ENCODE measurements at regions not wholly inside any gene's neighbourhood (a gene's known extent, or its start where the extent isn't known, plus 50 kb on each side); places are given as distances from the start of the nearest gene placed in this dataset.
"Not testable (repeated sequence)": the region's sequence is repeated elsewhere in the genome, so short reads cannot be mapped to it uniquely, and the experiment has no call there.

DNA sequence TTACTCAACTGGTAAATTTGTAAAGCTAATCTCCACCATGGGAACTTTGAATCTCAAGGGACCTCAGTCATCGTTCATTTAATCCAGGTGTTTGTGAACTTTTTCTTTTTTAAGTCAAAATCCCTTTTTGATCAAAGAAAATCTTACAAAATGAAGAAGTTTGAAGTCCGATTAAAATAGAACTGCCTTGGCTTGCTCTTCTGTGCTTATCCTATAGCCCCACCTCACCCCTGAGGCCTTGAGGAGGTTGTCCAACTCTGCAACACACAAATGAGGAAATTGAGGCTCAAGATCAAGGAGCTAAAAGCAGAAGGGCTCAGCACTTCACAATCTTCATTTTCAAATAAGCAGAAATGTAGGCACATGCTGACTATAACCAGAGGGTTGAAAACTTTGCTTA, 240.3 kb upstream of the SFRP2 start:
- Mint-ChIP-seq H3K27me3 (peaks cover 29% of the 10 kb centered on the region), H3K27ac (no peak overlapping the region), H3K36me3 (ENCODE audit: low read depth) (no peaks in the 10 kb centered on the region), H3K4me3 (no peak overlapping the region), H3K9me3 (peaks cover 3% of the 10 kb centered on the region), H3K4me1 (ENCODE audit: low read depth) (no peaks in the 10 kb centered on the region)

GRCh38 chr4:154025110-154025509, 236.2 kb upstream of the SFRP2 start:
- H3K4me3 Mint-ChIP-seq = no peak overlapping the region
- no peak overlapping the region for H3K27ac Mint-ChIP-seq
- no peaks in the 10 kb centered on the region for H3K4me1 Mint-ChIP-seq (ENCODE audit: low read depth)
- H3K9me3 Mint-ChIP-seq = no peaks in the 10 kb centered on the region
- no peaks in the 10 kb centered on the region for H3K36me3 Mint-ChIP-seq (ENCODE audit: low read depth)
- peaks cover 37% of the 10 kb centered on the region for H3K27me3 Mint-ChIP-seq

DNA sequence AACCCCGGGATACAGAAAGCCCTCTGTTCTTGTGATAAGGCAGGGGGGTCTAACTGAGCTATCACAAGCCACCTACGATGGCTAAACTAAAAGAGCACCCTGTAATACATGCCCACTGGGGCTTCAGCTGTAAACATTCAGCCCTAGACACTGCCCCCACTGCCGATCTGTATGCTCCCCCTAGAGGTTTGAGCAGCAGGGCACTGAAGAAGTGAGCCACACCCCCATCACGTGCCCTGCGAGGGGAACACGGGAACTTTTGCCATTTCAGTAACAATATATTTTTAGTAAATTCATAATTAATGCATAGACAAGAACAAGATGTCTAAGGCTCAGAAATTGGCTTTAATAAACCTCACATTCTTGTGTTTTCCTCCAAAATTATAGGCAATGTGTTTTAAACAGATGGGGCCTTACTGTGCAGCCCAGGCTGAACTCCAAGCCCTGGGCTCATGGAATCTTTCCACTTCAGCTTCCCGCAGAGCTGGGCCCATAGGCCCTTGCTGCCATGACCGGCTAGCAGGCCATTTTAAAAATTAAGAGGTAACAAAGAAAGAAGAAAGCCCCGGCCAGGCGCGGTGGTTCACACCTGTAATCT, 235.3 kb upstream of the SFRP2 start:
- Mint-ChIP-seq H3K27ac (no peak overlapping the region), H3K27me3 (peaks cover 37% of the 10 kb centered on the region), H3K4me1 (ENCODE audit: low read depth) (no peaks in the 10 kb centered on the region), H3K9me3 (no peaks in the 10 kb centered on the region), H3K4me3 (no peak overlapping the region), H3K36me3 (ENCODE audit: low read depth) (no peaks in the 10 kb centered on the region)

- H3K4me3 Mint-ChIP-seq; H3K9me3 Mint-ChIP-seq; H3K4me1 Mint-ChIP-seq (ENCODE audit: low read depth); H3K36me3 Mint-ChIP-seq (ENCODE audit: low read depth); H3K27ac Mint-ChIP-seq: not testable (repeated sequence)
- peaks cover 37% of the 10 kb centered on the region for H3K27me3 Mint-ChIP-seq
These were observed 234.8 kb upstream of the SFRP2 start for GRCh38 chr4:154023671-154024070.

- no peak overlapping the region for H3K27ac Mint-ChIP-seq
- no peak overlapping the region for H3K4me3 Mint-ChIP-seq
- H3K36me3 Mint-ChIP-seq (ENCODE audit: low read depth) = no peaks in the 10 kb centered on the region
- H3K4me1 Mint-ChIP-seq (ENCODE audit: low read depth) = no peaks in the 10 kb centered on the region
- no peaks in the 10 kb centered on the region for H3K9me3 Mint-ChIP-seq
- H3K27me3 Mint-ChIP-seq = peaks cover 28% of the 10 kb centered on the region
These were observed 230.9 kb upstream of the SFRP2 start for GRCh38 chr4:154019811-154020210.

GRCh38 chr4:154018659-154019058, 229.8 kb upstream of the SFRP2 start:
- Mint-ChIP-seq H3K36me3 (ENCODE audit: low read depth) (no peaks in the 10 kb centered on the region), H3K4me3 (no peak overlapping the region), H3K4me1 (ENCODE audit: low read depth) (no peaks in the 10 kb centered on the region), H3K27ac (no peak overlapping the region), H3K27me3 (peaks cover 28% of the 10 kb centered on the region), H3K9me3 (no peaks in the 10 kb centered on the region)

- Mint-ChIP-seq H3K27ac (no peak overlapping the region), H3K4me3 (no peak overlapping the region), H3K36me3 (ENCODE audit: low read depth) (no peaks in the 10 kb centered on the region), H3K9me3 (no peaks in the 10 kb centered on the region), H3K27me3 (peaks cover 13% of the 10 kb centered on the region), H3K4me1 (ENCODE audit: low read depth) (no peaks in the 10 kb centered on the region)
These were observed 226.7 kb upstream of the SFRP2 start for GRCh38 chr4:154015578-154015977.

DNA sequence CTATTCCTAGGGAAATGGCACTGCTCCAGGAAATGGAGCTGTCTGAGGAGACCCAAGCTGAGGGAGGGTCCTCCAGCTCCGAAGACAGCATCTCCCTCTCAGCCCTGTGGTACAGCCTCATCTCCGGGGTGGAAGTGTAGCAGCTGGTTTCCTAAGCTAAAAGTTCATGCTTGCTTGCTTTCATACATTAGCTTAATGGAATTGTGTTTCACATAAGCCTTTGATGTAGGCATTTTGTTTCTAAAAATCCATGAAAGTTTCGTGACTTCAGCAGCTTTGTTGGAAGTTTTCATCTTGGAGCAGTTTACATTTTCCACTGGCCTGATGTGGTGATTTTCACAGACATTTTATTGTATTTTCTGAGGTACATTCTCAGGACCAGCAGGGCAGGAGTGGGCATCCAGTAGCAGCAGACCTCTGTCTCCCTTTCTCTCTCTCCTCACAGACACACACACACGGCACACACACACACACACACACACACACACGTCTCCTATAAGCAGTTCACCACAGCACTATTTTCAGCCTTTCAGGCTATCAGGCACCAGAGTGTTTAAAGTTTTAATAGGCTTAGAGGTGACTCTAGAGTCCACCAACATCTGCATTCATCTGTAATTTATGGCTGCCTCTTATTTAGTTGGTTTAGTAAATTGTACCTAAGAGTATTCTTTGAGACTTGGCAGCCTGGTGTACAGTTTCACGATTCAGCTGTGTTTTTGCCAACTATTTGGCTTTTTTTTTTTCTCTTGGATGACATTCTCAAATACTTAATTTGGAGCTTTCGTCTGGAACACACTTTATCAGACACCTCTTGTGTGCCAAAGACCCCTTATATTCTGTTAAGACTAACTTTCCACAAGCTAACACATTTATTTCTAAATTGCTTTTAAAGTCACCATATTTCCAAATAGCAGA, 225.8 kb upstream of the SFRP2 start:
- Mint-ChIP-seq H3K4me3 (no peak overlapping the region), H3K36me3 (ENCODE audit: low read depth) (no peaks in the 10 kb centered on the region), H3K9me3 (no peaks in the 10 kb centered on the region), H3K27me3 (peaks cover 13% of the 10 kb centered on the region), H3K27ac (no peak overlapping the region), H3K4me1 (ENCODE audit: low read depth) (no peaks in the 10 kb centered on the region)

DNA sequence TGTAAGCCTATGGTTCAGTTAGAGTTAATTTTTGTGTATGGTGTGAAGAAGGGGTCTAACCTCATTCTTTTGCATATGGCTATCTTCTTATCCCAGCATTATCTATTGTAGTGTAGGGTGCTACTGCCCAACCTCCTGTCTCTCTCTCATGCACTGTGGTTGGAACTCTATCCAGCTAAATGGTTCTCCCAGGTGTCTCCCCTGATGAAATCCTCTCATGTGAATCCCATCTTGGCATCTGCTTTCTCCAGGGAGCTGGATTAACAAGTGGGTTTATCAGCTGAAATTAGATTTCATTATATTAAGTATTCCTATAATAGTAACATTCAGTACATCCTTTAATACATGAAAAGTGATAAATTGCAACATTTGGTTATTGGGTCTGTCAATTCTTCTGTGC, 224.7 kb upstream of the SFRP2 start:
- Mint-ChIP-seq H3K4me3 (no peak overlapping the region), H3K27ac (no peak overlapping the region), H3K4me1 (ENCODE audit: low read depth) (no peaks in the 10 kb centered on the region), H3K36me3 (ENCODE audit: low read depth) (no peaks in the 10 kb centered on the region), H3K27me3 (peaks cover 13% of the 10 kb centered on the region), H3K9me3 (no peaks in the 10 kb centered on the region)

GRCh38 chr4:154010371-154010770, 221.5 kb upstream of the SFRP2 start:
- Mint-ChIP-seq H3K4me1 (ENCODE audit: low read depth) (no peaks in the 10 kb centered on the region), H3K27ac (no peak overlapping the region), H3K27me3 (no peaks in the 10 kb centered on the region), H3K4me3 (no peak overlapping the region), H3K36me3 (ENCODE audit: low read depth) (no peaks in the 10 kb centered on the region), H3K9me3 (no peaks in the 10 kb centered on the region)

GRCh38 chr4:154009788-154010187, 220.9 kb upstream of the SFRP2 start:
- Mint-ChIP-seq H3K36me3 (ENCODE audit: low read depth) (no peaks in the 10 kb centered on the region), H3K27ac (no peak overlapping the region), H3K4me3 (no peak overlapping the region), H3K27me3 (no peaks in the 10 kb centered on the region), H3K9me3 (no peaks in the 10 kb centered on the region), H3K4me1 (ENCODE audit: low read depth) (no peaks in the 10 kb centered on the region)

- no peaks in the 10 kb centered on the region for H3K36me3 Mint-ChIP-seq (ENCODE audit: low read depth)
- H3K27me3 Mint-ChIP-seq = no peaks in the 10 kb centered on the region
- no peak overlapping the region for H3K4me3 Mint-ChIP-seq
- H3K4me1 Mint-ChIP-seq (ENCODE audit: low read depth) = no peaks in the 10 kb centered on the region
- no peaks in the 10 kb centered on the region for H3K9me3 Mint-ChIP-seq
- no peak overlapping the region for H3K27ac Mint-ChIP-seq
These were observed 220.3 kb upstream of the SFRP2 start for GRCh38 chr4:154009191-154009590.

DNA sequence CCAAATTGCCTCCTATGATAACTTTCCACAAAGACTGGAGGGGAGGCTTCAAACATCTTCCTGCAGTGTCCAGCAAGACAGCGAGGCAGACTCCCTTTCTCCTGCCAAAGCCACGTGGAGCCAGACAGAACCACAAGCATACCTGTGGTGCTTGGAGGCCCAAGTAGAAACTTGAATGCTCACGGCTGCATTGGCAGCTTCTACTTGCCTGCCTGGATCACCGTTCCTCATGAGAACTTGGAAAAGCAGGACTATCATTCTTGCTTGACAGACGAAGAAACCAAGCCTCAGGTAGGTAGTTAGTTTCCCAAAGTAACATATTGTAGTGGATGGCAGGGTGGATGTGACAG, 216.3 kb upstream of the SFRP2 start:
- no peaks in the 10 kb centered on the region for H3K4me1 Mint-ChIP-seq (ENCODE audit: low read depth)
- H3K4me3 Mint-ChIP-seq = no peak overlapping the region
- peaks cover 5% of the 10 kb centered on the region for H3K27me3 Mint-ChIP-seq
- H3K36me3 Mint-ChIP-seq (ENCODE audit: low read depth) = no peaks in the 10 kb centered on the region
- H3K27ac Mint-ChIP-seq = no peak overlapping the region
- no peaks in the 10 kb centered on the region for H3K9me3 Mint-ChIP-seq

DNA sequence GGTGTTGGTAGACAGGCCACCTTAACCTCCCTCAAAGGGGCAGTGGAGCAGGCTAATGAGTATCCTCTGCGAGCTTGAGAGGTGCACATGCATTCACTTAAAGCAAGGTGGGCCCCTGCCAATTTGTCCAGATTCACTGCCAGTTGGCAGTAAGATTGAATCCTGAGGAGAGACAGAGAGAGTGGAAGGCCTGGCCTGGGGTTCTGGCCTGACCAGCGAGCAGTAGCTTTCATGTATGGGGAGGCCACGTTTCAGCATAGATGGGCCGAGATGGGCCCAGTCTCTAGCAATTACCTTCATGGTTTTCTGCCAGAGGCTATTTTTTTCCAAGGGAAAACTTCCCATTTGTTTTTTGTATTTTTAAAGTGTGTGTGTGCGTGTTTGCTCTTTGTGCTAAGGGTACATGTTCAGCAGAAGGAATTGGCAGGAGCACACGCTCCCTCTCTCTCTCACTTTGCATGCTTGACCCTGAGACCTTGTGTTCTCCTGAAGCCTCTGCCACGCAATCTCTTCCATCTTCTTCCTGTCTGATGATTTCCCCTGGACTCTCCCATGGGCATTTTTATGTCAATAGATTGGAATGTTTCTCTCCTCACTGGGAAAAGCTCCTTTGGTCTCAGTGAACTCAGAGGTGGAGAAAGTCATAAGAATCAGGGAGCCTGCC, 215.8 kb upstream of the SFRP2 start:
- no peaks in the 10 kb centered on the region for H3K9me3 Mint-ChIP-seq
- no peaks in the 10 kb centered on the region for H3K4me1 Mint-ChIP-seq (ENCODE audit: low read depth)
- H3K27me3 Mint-ChIP-seq = peaks cover 10% of the 10 kb centered on the region
- no peak overlapping the region for H3K27ac Mint-ChIP-seq
- no peak overlapping the region for H3K4me3 Mint-ChIP-seq
- H3K36me3 Mint-ChIP-seq (ENCODE audit: low read depth) = no peaks in the 10 kb centered on the region

DNA sequence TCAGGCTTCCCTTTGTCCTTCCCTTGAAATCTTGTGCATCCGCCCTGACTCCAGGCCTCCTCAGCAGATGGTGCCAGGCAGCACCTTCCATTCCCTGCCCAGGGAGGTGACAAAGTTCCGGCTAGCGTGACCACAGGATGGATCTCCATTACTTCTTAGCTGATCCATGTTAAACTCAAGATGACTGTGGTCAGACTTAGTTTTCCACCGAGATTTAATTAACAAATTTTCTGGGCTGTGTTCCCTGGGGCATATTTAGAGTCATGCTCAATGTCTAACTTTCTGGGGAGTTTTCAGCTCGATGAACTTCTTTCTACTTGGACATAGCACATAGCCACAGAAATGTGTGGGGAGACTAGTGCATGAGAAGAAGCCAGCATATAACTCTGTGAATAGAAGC, 215.1 kb upstream of the SFRP2 start:
- no peaks in the 10 kb centered on the region for H3K36me3 Mint-ChIP-seq (ENCODE audit: low read depth)
- no peaks in the 10 kb centered on the region for H3K9me3 Mint-ChIP-seq
- no peak overlapping the region for H3K27ac Mint-ChIP-seq
- no peak overlapping the region for H3K4me3 Mint-ChIP-seq
- H3K4me1 Mint-ChIP-seq (ENCODE audit: low read depth) = no peaks in the 10 kb centered on the region
- peaks cover 12% of the 10 kb centered on the region for H3K27me3 Mint-ChIP-seq

Measured in stimulated activated naive CD8-positive, alpha-beta T cell treated with anti-CD3 and anti-CD28 coated beads, Interleukin-15, Interleukin-2, amounts not matched to agents 100 ng/mL and 50 ng/mL, for 24 hours (primary cell).